Skin of body (tissue), 2 donors: ENCODE measurements at regions not wholly inside any gene's neighbourhood (a gene's known extent, or its start where the extent isn't known, plus 50 kb on each side); places are given as distances from the start of the nearest gene placed in this dataset. TPM values are rescaled to one million over a fixed set of nuclear protein-coding genes. Genes with fewer than 3 reads are reported as not detected.

ENCODE experiments used
- DNase-seq: peaks from one replicate; lab custom pipeline; 2025; lab: John Stamatoyannopoulos, UW
- small RNA-seq: library from RNA; depleted of rRNA; stranded (forward); fragments of <200 nt; gene quantifications from one replicate; pipeline ENCODE3, GENCODE V24; 2014; ENCODE audit warnings: low replicate concordance

- no peak for DNase-seq
Measured at GRCh38 chr2:14557916-14558315, 74.6 kb upstream of the LRATD1 start.

GRCh38 chr2:14558335-14558919 is 74.1 kb upstream of the LRATD1 start:
- no peak for DNase-seq

GRCh38 chr2:14560716-14561115 is 71.8 kb upstream of the LRATD1 start:
- no peak for DNase-seq

- DNase-seq: no peak
Measured at GRCh38 chr2:14563324-14563723, 69.2 kb upstream of the LRATD1 start.

GRCh38 chr2:14565666-14566065 is 66.9 kb upstream of the LRATD1 start:
- no peak for DNase-seq

GRCh38 chr2:14567561-14567960 is 65.0 kb upstream of the LRATD1 start:
- DNase-seq: no peak

GRCh38 chr2:14569294-14569693 is 63.2 kb upstream of the LRATD1 start:
- no peak for DNase-seq

- no peak for DNase-seq
Measured at GRCh38 chr2:14572633-14573032, 59.9 kb upstream of the LRATD1 start.

- no peak for DNase-seq
Measured at GRCh38 chr2:14577843-14578242, 54.7 kb upstream of the LRATD1 start.

Small RNAs in the stretch of these regions (small RNA-seq; reads per million reads assigned to genes)
- not detected for gene RF00017
- not detected for gene RNU6-1288P
